Muscle of arm (tissue), 1 donor: ENCODE measurements at regions not wholly inside any gene's neighbourhood (a gene's known extent, or its start where the extent isn't known, plus 50 kb on each side); places are given as distances from the start of the nearest gene placed in this dataset.
"Not testable (repeated sequence)": the region's sequence is repeated elsewhere in the genome, so short reads cannot be mapped to it uniquely, and the experiment has no call there.

Experiments
- DNase-seq: peaks from one replicate; pipeline ENCODE4 v3.0.0-alpha.2; 2013

GRCh38 chr15:98326804-98327203 is 321.5 kb upstream of the IGF1R start:
- no peak for DNase-seq

- no peak for DNase-seq
These were observed 318.1 kb upstream of the IGF1R start for GRCh38 chr15:98330258-98330657.

GRCh38 chr15:98330692-98331435 is 317.5 kb upstream of the IGF1R start:
- DNase-seq, result no peak

- DNase-seq, result no peak
These were observed 316.7 kb upstream of the IGF1R start for GRCh38 chr15:98331676-98332075.

GRCh38 chr15:98333251-98333650 is 315.1 kb upstream of the IGF1R start:
- no peak for DNase-seq

- DNase-seq, result no peak
These were observed 305.4 kb upstream of the IGF1R start for GRCh38 chr15:98342911-98343310.

GRCh38 chr15:98344591-98344990 is 303.7 kb upstream of the IGF1R start:
- DNase-seq, result no peak

GRCh38 chr15:98347001-98347400 is 301.3 kb upstream of the IGF1R start:
- no peak for DNase-seq

GRCh38 chr15:98347866-98348265 is 300.5 kb upstream of the IGF1R start:
- DNase-seq, result no peak

GRCh38 chr15:98350276-98350675 is 298.1 kb upstream of the IGF1R start:
- DNase-seq, result no peak

GRCh38 chr15:98358274-98358673 is 290.1 kb upstream of the IGF1R start:
- DNase-seq, result not testable (repeated sequence)

GRCh38 chr15:98358971-98359370 is 289.4 kb upstream of the IGF1R start:
- no peak for DNase-seq

GRCh38 chr15:98363416-98363815 is 284.9 kb upstream of the IGF1R start:
- no peak for DNase-seq

- no peak for DNase-seq
These were observed 284.4 kb upstream of the IGF1R start for GRCh38 chr15:98363955-98364354.

GRCh38 chr15:98369081-98369716 is 279.1 kb upstream of the IGF1R start:
- DNase-seq, result no peak

- DNase-seq, result no peak
These were observed 272.6 kb upstream of the IGF1R start for GRCh38 chr15:98375513-98376340.

GRCh38 chr15:98380721-98381120 is 267.6 kb upstream of the IGF1R start:
- no peak for DNase-seq

- DNase-seq, result no peak
These were observed 266.9 kb upstream of the IGF1R start for GRCh38 chr15:98381446-98381845.

- no peak for DNase-seq
These were observed 266.2 kb upstream of the IGF1R start for GRCh38 chr15:98382139-98382538.

- DNase-seq, result no peak
These were observed 264.8 kb upstream of the IGF1R start for GRCh38 chr15:98383571-98383970.

GRCh38 chr15:98384328-98385029 is 263.9 kb upstream of the IGF1R start:
- no peak for DNase-seq

GRCh38 chr15:98385752-98386381 is 262.5 kb upstream of the IGF1R start:
- DNase-seq, result no peak
